BLaER1 (cell line): ENCODE measurements at regions not wholly inside any gene's neighbourhood (a gene's known extent, or its start where the extent isn't known, plus 50 kb on each side); places are given as distances from the start of the nearest gene placed in this dataset.

Experiments used
- H3K27ac ChIP-seq: shearing (Covaris generic); formaldehyde crosslinking; 2 replicates; pipeline ENCODE4 v1.8.1; 2022
- H3K27me3 ChIP-seq: shearing (Covaris generic); formaldehyde crosslinking; 2 replicates; pipeline ENCODE4 v1.8.1; 2022
- H3K36me3 ChIP-seq: shearing (Covaris generic); formaldehyde crosslinking; 2 replicates; pipeline ENCODE4 v1.8.1; 2022
- H3K4me1 ChIP-seq: shearing (Covaris generic); formaldehyde crosslinking; 2 replicates; pipeline ENCODE4 v1.8.1; 2022
- H3K4me2 ChIP-seq: shearing (Covaris generic); formaldehyde crosslinking; 2 replicates; pipeline ENCODE4 v1.8.1; 2022
- H3K4me3 ChIP-seq: shearing (Covaris generic); formaldehyde crosslinking; 2 replicates; pipeline ENCODE4 v1.8.1; 2022
- H3K9ac ChIP-seq: shearing (Covaris generic); formaldehyde crosslinking; 2 replicates; pipeline ENCODE4 v1.8.1; 2022
- H3K9me3 ChIP-seq: shearing (Covaris generic); formaldehyde crosslinking; 2 replicates; pipeline ENCODE4 v1.8.1; 2022
- H4K20me1 ChIP-seq: shearing (Covaris generic); formaldehyde crosslinking; 2 replicates; pipeline ENCODE4 v1.8.1; 2022
- Cebpa-rat ChIP-seq: shearing (Covaris generic); IDR thresholded peaks from 2 replicates; pipeline ENCODE4 v1.8.1; 2022

DNA sequence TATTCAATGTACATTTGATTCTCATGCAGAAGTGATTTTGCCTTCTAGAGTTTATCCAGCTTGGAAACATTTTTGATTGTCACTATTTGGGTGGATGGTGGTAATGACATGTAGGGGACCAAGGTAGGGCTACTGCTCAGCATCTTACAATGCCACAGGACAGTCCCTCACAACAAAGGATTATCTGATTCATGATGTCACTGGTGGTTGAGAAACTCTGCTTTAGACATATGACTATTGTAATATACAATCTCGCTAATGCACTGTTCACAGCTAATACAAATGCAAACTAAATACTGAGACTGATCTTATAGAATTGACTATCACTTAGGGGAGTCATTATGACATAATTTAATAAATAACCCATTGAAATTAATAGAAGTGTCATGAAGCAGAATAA, 60.4 kb upstream of the BTG1 start:
- peaks cover 26% of the 10 kb centered on the region for H3K4me1 ChIP-seq
- no peaks in the 10 kb centered on the region for H3K36me3 ChIP-seq
- no peak overlapping the region for H3K4me3 ChIP-seq
- H3K27me3 ChIP-seq: no peaks in the 10 kb centered on the region
- H3K9me3 ChIP-seq: peaks cover 16% of the 10 kb centered on the region
- H3K4me2 ChIP-seq: no peak overlapping the region
- H3K9ac ChIP-seq: no peak overlapping the region
- no peaks in the 10 kb centered on the region for H4K20me1 ChIP-seq
- H3K27ac ChIP-seq: no peak overlapping the region
- no peak for TF ChIP-seq Cebpa-rat

DNA sequence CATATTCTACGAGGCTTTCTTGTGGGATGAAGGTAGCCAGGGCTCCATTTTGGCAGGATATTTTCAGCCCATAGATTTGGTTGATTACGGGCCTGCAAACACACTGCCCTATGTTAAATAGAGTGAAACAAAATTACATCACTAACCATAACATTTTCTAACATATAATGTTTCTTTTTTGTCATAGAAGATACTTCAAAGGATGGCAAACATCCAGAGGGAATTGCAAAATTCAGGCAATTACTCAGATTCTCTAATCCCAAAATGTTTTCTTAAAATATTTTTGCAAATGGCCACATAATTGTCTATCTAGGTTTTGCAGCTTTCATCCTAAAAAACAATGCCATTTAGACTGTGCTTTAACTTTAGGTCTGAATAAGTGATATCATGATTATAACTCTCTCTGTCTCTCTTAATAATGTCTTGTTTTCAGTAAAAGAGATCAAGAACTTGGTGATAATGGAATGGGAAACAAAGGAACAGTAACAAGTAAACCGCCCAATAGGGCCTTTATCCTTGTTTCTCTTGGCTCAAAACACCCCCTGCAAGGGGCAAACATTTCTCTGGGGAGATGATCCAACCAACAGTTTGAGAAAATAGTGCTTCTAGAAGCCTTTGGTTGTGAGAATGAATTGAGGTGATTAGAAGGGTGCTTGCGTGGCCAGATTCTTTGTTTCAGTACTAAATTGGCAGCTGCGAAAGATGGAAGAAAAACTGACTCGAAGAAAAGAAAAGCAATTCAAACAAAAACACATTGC, 54.4 kb upstream of the BTG1 start:
- Histone ChIP-seq H3K4me3 (no peak overlapping the region), H3K4me1 (no peaks in the 10 kb centered on the region), H3K4me2 (no peak overlapping the region)

DNA sequence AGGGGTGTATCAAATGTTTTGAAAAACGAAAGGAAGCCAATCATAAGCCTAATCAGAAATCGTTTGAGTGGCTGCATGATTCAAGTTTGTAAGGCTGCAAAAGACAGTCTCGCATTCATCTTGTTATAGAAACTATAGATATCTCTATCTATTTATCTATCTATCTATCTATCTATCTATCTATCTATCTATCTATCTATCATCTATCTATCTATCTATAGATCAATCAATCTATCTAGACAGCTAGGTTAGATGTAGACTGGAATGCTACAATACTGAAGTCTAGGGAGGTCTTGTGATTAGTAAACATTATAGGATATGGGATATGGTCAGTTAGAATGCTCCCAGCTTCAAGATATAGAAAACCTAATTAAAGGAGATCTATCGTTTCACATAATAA, 52.2 kb upstream of the BTG1 start:
- no peak overlapping the region for H3K4me2 ChIP-seq
- H4K20me1 ChIP-seq: no peaks in the 10 kb centered on the region
- no peak for TF ChIP-seq Cebpa-rat
- H3K9ac ChIP-seq: no peak overlapping the region
- H3K4me1 ChIP-seq: no peaks in the 10 kb centered on the region
- H3K36me3 ChIP-seq: no peaks in the 10 kb centered on the region
- no peak overlapping the region for H3K4me3 ChIP-seq
- no peaks in the 10 kb centered on the region for H3K27me3 ChIP-seq
- H3K9me3 ChIP-seq: peaks cover 9% of the 10 kb centered on the region; the same call in 1 of the 2 replicates
- no peak overlapping the region for H3K27ac ChIP-seq

More for the DNA sequence above, 54.4 kb upstream of the BTG1 start:
- no peak for TF ChIP-seq Cebpa-rat
- Histone ChIP-seq H3K9me3 (peaks cover 9% of the 10 kb centered on the region; the same call in 1 of the 2 replicates), H4K20me1 (no peaks in the 10 kb centered on the region), H3K27ac (no peak overlapping the region), H3K27me3 (no peaks in the 10 kb centered on the region), H3K36me3 (no peaks in the 10 kb centered on the region), H3K9ac (no peak overlapping the region)

DNA sequence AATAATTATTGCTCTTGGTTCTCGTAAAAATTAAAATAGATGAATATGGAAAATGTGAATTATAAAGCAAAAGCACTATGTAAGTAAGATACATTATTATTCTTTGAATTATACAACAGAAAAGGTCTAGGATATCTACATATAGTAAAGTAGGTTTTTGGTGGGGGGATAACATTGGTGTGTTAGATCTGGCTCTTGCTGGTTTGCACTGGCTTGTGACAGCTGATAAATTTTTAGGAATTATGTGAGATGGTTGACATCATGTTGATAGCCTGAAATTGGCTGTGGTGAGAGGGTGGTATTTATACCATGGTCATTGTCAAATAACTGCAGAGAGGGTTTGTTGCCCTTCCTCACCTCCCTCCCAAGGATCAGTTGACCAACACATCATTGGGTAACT, 50.7 kb upstream of the BTG1 start:
- no peaks in the 10 kb centered on the region for H4K20me1 ChIP-seq
- no peak for TF ChIP-seq Cebpa-rat

More for the DNA sequence above, 50.7 kb upstream of the BTG1 start:
- Histone ChIP-seq H3K27ac (no peak overlapping the region), H3K9ac (no peak overlapping the region), H3K4me1 (peaks cover 7% of the 10 kb centered on the region), H3K36me3 (no peaks in the 10 kb centered on the region), H3K4me2 (no peak overlapping the region), H3K27me3 (no peaks in the 10 kb centered on the region), H3K4me3 (no peak overlapping the region), H3K9me3 (peaks cover 9% of the 10 kb centered on the region; the same call in 1 of the 2 replicates)
